NCI-H187 (cell line): ENCODE measurements at regions not wholly inside any gene's neighbourhood (a gene's known extent, or its start where the extent isn't known, plus 50 kb on each side); places are given as distances from the start of the nearest gene placed in this dataset.
"Not testable (repeated sequence)": the region's sequence is repeated elsewhere in the genome, so short reads cannot be mapped to it uniquely, and the experiment has no call there.

Source experiments
- DNase-seq, 2 experiments: peaks; one replicate each; lab custom pipeline; 2025; lab: John Stamatoyannopoulos, UW

GRCh38 chr6:73951183-73951582 lies 255.2 kb downstream of the CD109 start:
- DNase-seq = no peak

DNA sequence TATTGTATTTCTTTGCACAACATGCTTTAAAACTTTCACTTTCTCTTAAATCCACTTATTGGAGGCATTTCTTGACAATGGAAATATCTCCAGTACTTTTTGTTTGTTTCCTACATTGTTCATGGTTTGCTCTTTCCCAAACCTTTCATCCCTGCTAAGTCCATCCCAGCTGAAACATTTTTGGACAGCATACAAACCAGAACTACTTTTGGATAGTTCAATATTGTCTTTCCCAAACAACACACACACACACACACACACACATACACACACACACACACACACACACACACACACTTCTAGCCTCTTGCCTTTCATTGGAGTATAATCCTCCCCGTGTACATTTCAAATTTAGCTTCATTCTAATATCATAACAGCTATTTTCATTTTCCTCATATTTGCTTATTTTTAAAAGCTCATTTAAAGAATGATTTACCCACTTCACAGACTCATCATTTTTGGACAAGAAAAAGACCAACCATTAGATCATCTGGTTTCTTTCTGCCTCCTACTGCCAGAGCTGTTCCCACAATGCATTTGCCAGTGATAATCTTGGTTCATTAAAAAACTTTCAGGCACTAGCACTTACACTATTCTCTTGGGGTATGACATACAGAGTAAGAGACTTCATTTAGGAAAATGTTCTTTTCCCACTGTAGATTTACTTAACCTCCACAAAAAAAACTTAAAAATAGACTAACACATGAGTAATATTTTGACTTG lies 248.1 kb downstream of the CD109 start:
- DNase-seq = no peak

GRCh38 chr6:73943411-73943810 lies 247.4 kb downstream of the CD109 start:
- DNase-seq = no peak

DNA sequence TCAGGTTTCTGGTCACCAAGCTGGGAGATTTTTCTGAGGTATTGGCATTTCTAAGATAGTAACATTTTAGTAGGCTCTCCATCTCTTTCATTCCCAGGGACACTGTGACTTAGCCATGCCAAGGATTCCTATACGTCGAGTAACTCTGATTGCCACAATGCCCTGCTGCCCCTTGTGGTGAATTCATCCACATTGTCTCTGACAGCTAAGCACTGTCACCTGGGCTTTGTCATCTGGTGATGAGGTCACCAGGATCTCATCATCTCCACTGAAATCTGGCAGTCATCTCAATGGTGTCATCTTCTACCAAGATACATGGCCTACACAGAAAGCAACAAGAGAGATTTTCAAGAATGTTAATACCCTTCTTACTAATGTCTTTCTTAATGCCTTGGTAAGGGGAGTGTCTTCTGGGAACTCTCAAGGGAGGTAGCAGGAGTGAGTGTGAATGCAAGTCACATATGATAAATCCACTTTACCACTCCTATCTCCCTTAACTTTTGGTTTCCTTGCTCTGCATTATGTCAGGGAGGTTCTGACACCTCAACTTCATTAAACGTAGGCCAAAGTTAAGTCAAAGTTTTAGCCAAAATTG lies 246.7 kb downstream of the CD109 start:
- DNase-seq = no peak

GRCh38 chr6:73941892-73942291 lies 245.9 kb downstream of the CD109 start:
- DNase-seq = no peak

DNA sequence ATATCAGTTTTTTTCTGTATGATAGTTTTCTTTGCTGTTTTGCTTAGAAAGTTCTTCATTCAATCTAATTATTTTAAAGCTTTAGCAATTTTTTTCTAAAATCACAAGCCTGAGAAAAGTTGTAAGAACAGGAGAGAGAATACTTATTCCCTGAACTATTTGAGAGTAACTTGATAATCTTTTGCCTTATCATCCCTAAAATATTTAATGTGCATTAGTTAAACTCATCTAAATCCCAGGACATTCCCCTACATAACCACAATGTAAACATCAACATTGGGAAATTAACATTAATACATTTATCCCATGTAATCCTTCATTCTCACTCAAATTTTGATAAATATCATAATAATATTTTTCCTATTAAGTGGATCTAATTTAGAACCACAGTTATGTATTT lies 241.8 kb downstream of the CD109 start:
- DNase-seq = no peak

- no peak for DNase-seq
These were observed 236.9 kb downstream of the CD109 start for GRCh38 chr6:73932866-73933265.

DNA sequence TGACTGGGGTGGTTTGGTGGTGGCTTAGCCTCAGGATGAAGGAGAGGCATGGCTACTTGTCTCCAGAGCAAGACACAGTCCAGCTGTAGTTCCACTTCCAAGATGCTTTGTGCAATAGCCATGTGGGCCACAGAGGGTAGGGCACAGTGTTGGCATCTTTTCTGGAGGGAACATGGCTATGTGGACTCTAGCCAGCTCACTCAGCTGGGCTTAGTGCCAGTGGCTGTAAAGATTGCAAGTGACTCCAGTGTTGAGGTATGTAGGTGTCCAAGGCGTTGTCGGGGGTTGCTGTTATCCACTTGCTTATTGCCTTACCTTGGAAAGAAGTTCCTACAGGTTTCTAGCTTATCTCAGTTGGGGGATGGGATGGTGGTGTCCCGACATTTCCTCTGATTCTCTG lies 233.4 kb downstream of the CD109 start:
- DNase-seq = no peak

DNA sequence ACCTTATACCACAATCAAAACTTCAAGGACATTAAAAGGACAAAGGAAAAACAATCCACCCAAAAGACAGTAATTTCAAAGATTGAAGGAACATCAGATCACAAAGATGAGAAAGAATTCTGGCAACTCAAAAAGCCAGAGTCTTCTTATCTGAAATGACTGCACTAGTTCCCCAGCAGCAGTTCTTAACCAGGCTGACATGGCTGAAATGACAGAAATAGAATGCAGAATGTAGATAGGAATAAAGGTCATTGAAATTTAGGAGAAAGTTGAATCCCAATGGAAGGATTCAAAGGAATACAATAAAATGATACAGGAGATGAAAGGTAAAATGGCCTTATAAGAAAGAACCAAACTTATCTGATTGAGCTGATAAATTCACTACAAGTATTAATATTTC lies 231.4 kb downstream of the CD109 start:
- no peak for DNase-seq

DNA sequence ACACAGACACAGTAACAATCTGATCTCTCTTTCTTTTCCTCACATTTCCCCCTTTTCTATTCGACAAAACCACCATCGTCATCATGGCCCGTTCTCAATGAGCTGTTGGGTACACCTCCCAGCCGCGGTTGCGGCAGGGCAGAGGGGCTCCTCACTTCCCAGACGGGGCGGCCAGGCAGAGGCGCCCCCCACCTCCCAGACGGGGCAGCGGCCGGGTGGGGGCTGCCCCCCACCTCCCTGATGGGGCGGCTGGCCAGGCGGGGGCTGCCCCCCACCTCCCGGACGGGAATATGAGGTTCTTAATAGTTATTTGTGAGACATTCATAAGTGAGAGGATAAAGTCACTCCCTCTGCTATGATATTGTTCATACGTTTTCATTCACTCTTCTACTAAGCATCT lies 229.7 kb downstream of the CD109 start:
- not testable (repeated sequence) for DNase-seq

DNA sequence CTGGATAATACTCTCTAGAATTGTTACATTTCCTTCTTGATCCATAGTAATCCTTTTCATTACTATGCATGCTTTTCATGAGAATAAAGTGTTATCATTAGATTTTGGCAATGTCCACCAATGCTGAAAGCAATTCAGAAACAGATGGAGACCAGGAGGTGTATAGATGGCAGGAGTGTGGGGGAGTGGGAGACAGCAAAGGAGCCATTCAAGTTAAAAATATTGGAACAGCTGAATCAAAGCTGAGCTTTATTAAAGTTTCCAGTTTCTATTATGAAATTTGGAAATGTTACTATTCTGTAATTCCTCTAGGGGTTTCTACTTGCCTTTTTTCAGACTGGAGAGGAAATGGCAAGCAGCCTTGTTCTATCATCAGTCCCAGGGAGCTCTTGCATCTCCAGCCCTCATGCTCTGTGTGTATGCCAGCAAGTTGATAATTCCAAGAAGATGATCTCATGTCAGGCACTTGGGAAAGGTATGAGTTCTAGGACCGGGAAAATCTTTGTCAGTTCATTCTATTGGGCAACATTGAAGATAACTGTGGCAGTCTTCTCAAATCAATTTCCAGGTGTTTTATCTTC lies 228.0 kb downstream of the CD109 start:
- DNase-seq = no peak

- DNase-seq = no peak
These were observed 207.2 kb downstream of the CD109 start for GRCh38 chr6:73903155-73903554.

GRCh38 chr6:73901986-73902385 lies 206.0 kb downstream of the CD109 start:
- no peak for DNase-seq

- DNase-seq = no peak
These were observed 205.3 kb downstream of the CD109 start for GRCh38 chr6:73901311-73901710.

DNA sequence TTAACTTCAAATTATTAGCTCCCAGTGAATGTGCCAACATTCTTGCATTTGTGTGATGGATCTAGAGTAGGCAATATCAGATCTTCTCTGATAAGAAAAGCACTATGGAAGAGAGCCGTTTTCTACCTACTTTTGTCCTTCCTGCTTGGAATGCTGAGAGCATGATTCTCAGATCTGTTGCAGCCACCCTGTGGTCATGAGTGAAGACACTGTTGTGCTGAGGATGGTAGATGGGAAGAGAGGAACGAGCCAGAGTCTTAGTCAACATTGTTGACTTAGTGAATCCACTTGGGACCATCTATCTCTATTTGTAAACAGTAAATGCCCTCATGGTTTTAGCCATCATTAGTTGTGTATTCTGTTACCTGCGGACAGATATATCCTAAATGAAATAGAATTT lies 202.6 kb downstream of the CD109 start:
- no peak for DNase-seq

DNA sequence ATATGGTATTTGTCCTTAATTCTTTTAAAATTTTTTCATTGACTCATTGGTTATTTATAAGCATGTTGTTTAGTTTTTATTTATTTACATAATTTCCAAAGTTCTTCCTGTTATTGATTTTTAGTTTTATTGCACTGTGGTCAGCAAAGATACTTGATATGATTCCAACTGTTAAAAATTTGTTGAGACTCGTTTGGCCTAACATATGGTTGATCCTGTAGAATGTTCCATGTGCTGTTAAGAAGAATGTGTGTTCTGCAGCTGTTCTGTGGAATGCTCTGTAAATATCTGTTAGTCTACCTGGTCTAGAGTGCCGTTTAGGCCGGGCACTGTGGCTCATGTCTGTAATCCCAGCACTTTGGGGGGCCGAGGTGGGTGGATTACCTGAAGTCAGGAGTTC lies 197.7 kb downstream of the CD109 start:
- DNase-seq = no peak

- no peak for DNase-seq
These were observed 192.0 kb downstream of the CD109 start for GRCh38 chr6:73888050-73888449.

GRCh38 chr6:73885393-73885792 lies 189.4 kb downstream of the CD109 start:
- no peak for DNase-seq

DNA sequence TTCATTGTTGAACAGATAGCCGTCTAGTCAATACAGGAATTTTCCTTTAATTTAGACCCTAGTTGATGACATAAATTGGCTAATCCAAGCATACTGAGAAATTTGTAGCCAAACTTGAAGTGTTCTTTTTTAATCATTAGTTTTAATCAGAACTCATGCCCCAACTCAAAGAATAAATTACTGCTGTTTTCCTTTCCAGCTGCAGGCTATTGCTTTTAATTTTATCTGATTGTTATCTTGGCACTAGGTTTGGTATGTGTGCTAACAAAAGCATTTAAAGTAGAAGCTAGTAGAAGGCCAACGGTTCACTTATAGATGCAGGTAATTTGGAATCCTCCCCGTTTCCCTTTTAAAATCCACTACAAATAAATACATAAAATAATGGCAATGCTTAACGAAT lies 188.5 kb downstream of the CD109 start:
- DNase-seq = no peak

GRCh38 chr6:73879501-73880293 lies 183.7 kb downstream of the CD109 start:
- no peak for DNase-seq

DNA sequence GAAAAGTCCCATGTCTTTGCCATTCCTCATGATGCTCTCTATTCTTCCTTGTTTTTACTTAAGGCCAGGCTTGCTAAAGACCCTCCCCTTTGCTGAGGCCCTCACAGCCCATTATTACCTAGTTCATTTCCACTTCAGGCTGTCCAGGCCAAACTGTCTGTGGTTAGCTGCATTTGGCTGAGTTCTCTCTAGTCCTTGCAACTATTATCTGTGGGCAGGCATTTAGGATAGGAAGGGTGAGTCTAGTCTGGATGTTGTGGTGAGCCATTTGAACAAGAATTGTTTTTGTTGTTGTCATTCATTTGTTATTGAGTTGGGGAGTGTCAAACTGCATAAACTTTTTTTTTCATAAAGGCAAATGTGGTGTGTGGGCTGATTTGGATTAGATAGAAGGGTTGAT lies 182.4 kb downstream of the CD109 start:
- no peak for DNase-seq
